Muscle layer of duodenum (tissue), 2 donors: ENCODE measurements at regions not wholly inside any gene's neighbourhood (a gene's known extent, or its start where the extent isn't known, plus 50 kb on each side); places are given as distances from the start of the nearest gene placed in this dataset.

ENCODE experiments used
- H3K27ac ChIP-seq: one replicate; pipeline ENCODE4 v1.7.0; 2013; ENCODE audit warnings: mild to moderate bottlenecking, low read length
- H3K27me3 ChIP-seq: one replicate; pipeline ENCODE4 v1.7.0; 2013; ENCODE audit warnings: low read depth, mild to moderate bottlenecking, control low read depth, low read length
- H3K36me3 ChIP-seq, 2 donors: one replicate each; pipeline ENCODE4 v1.7.0; 2013; ENCODE audit warnings: low read length in 2 of 2, control low read depth in 1 of 2, mild to moderate bottlenecking in 1 of 2; ENCODE audit not compliant: insufficient read depth in 2 of 2, control insufficient read depth in 1 of 2
- H3K4me1 ChIP-seq, 2 donors: one replicate each; pipeline ENCODE4 v1.7.0; 2013; ENCODE audit warnings: low read length in 2 of 2, mild to moderate bottlenecking in 2 of 2, control low read depth in 1 of 2, moderate library complexity in 1 of 2; ENCODE audit not compliant: insufficient read depth in 2 of 2, control insufficient read depth in 1 of 2
- H3K4me3 ChIP-seq, 2 donors: one replicate each; pipeline ENCODE4 v1.7.0; 2013; ENCODE audit warnings: low read length in 2 of 2, low read depth in 1 of 2, mild to moderate bottlenecking in 1 of 2
- H3K9me3 ChIP-seq, 2 donors: one replicate each; pipeline ENCODE4 v1.7.0; 2013; ENCODE audit warnings: low read length in 2 of 2, control low read depth in 1 of 2, mild to moderate bottlenecking in 1 of 2; ENCODE audit not compliant: control insufficient read depth in 1 of 2
- donor health status: healthy.

- H3K4me3 ChIP-seq: no peak overlapping the region
- no peaks in the 10 kb centered on the region for H3K4me1 ChIP-seq
- no peaks in the 10 kb centered on the region for H3K36me3 ChIP-seq
- H3K27ac ChIP-seq: no peak overlapping the region
- no peaks in the 10 kb centered on the region for H3K9me3 ChIP-seq
- H3K27me3 ChIP-seq: no peaks in the 10 kb centered on the region
Observed at GRCh38 chr6:68372991-68373390, 262.1 kb upstream of the ADGRB3 start.

- Histone ChIP-seq H3K27me3 (no peaks in the 10 kb centered on the region), H3K27ac (no peak overlapping the region), H3K4me1 (no peaks in the 10 kb centered on the region), H3K36me3 (no peaks in the 10 kb centered on the region), H3K4me3 (no peak overlapping the region), H3K9me3 (no peaks in the 10 kb centered on the region)
Observed at GRCh38 chr6:68368845-68369244, 266.2 kb upstream of the ADGRB3 start.

GRCh38 chr6:68364271-68364805, 270.7 kb upstream of the ADGRB3 start:
- no peaks in the 10 kb centered on the region for H3K27me3 ChIP-seq
- H3K9me3 ChIP-seq: no peaks in the 10 kb centered on the region
- H3K4me1 ChIP-seq: no peaks in the 10 kb centered on the region
- H3K4me3 ChIP-seq: no peak overlapping the region
- no peak overlapping the region for H3K27ac ChIP-seq
- H3K36me3 ChIP-seq: no peaks in the 10 kb centered on the region

GRCh38 chr6:68343901-68344300, 291.2 kb upstream of the ADGRB3 start:
- Histone ChIP-seq H3K4me3 (no peak overlapping the region), H3K27ac (no peak overlapping the region), H3K36me3 (no peaks in the 10 kb centered on the region), H3K27me3 (no peaks in the 10 kb centered on the region), H3K9me3 (no peaks in the 10 kb centered on the region), H3K4me1 (no peaks in the 10 kb centered on the region)

- Histone ChIP-seq H3K27me3 (no peaks in the 10 kb centered on the region), H3K27ac (no peak overlapping the region), H3K36me3 (no peaks in the 10 kb centered on the region), H3K4me3 (no peak overlapping the region), H3K4me1 (no peaks in the 10 kb centered on the region), H3K9me3 (no peaks in the 10 kb centered on the region)
Observed at GRCh38 chr6:68342286-68342685, 292.8 kb upstream of the ADGRB3 start.

GRCh38 chr6:68339488-68340131, 295.5 kb upstream of the ADGRB3 start:
- no peaks in the 10 kb centered on the region for H3K9me3 ChIP-seq
- H3K27ac ChIP-seq: no peak overlapping the region

GRCh38 chr6:68333442-68333841, 301.6 kb upstream of the ADGRB3 start:
- Histone ChIP-seq H3K4me1 (no peaks in the 10 kb centered on the region), H3K27me3 (no peaks in the 10 kb centered on the region), H3K27ac (no peak overlapping the region), H3K9me3 (no peaks in the 10 kb centered on the region), H3K4me3 (no peak overlapping the region), H3K36me3 (no peaks in the 10 kb centered on the region)

More at GRCh38 chr6:68339488-68340131, 295.5 kb upstream of the ADGRB3 start:
- H3K36me3 ChIP-seq: no peaks in the 10 kb centered on the region
- H3K4me1 ChIP-seq: no peaks in the 10 kb centered on the region
- no peak overlapping the region for H3K4me3 ChIP-seq
- no peaks in the 10 kb centered on the region for H3K27me3 ChIP-seq

GRCh38 chr6:68328156-68328555, 306.9 kb upstream of the ADGRB3 start:
- no peaks in the 10 kb centered on the region for H3K9me3 ChIP-seq
- H3K27me3 ChIP-seq: no peaks in the 10 kb centered on the region
- H3K36me3 ChIP-seq: no peaks in the 10 kb centered on the region
- no peak overlapping the region for H3K4me3 ChIP-seq
- no peak overlapping the region for H3K27ac ChIP-seq
- H3K4me1 ChIP-seq: no peaks in the 10 kb centered on the region

GRCh38 chr6:68326762-68327161, 308.3 kb upstream of the ADGRB3 start:
- Histone ChIP-seq H3K4me3 (no peak overlapping the region), H3K4me1 (no peaks in the 10 kb centered on the region), H3K36me3 (no peaks in the 10 kb centered on the region), H3K9me3 (no peaks in the 10 kb centered on the region), H3K27me3 (no peaks in the 10 kb centered on the region), H3K27ac (no peak overlapping the region)

- H3K27ac ChIP-seq: no peak overlapping the region
- no peaks in the 10 kb centered on the region for H3K27me3 ChIP-seq
- no peaks in the 10 kb centered on the region for H3K9me3 ChIP-seq
- H3K4me3 ChIP-seq: no peak overlapping the region
- H3K4me1 ChIP-seq: no peaks in the 10 kb centered on the region
- H3K36me3 ChIP-seq: no peaks in the 10 kb centered on the region
Observed at GRCh38 chr6:68317366-68317765, 317.7 kb upstream of the ADGRB3 start.

- Histone ChIP-seq H3K9me3 (no peaks in the 10 kb centered on the region), H3K27ac (no peak overlapping the region), H3K4me1 (no peaks in the 10 kb centered on the region), H3K27me3 (no peaks in the 10 kb centered on the region), H3K4me3 (no peak overlapping the region), H3K36me3 (no peaks in the 10 kb centered on the region)
Observed at GRCh38 chr6:68313911-68314310, 321.2 kb upstream of the ADGRB3 start.

GRCh38 chr6:68307301-68307700, 327.8 kb upstream of the ADGRB3 start:
- Histone ChIP-seq H3K4me3 (no peak overlapping the region), H3K9me3 (no peaks in the 10 kb centered on the region), H3K36me3 (no peaks in the 10 kb centered on the region), H3K4me1 (no peaks in the 10 kb centered on the region), H3K27ac (no peak overlapping the region), H3K27me3 (no peaks in the 10 kb centered on the region)
